WTC11 (cell line): ENCODE measurements at regions not wholly inside any gene's neighbourhood (a gene's known extent, or its start where the extent isn't known, plus 50 kb on each side); places are given as distances from the start of the nearest gene placed in this dataset.

ENCODE experiments used
- CTCF ChIP-seq: fragments of 200-600 bp; IDR thresholded peaks from 2 replicates; pipeline ENCODE4 v1.8.0; 2022; ENCODE audit warnings: antibody characterized with exemption
- PREB ChIP-seq: sonication (generic); formaldehyde crosslinking; IDR thresholded peaks from 2 replicates; pipeline ENCODE4 v1.8.1; 2022; ENCODE audit warnings: mild to moderate bottlenecking, missing genetic modification reagents, moderate library complexity, borderline replicate concordance
- ZNF232 ChIP-seq: sonication (generic); formaldehyde crosslinking; IDR thresholded peaks from 2 replicates; pipeline ENCODE4 v1.8.0; 2022; ENCODE audit warnings: mild to moderate bottlenecking, missing genetic modification reagents

- no peak for TF ChIP-seq CTCF
- TF ChIP-seq ZNF232 (CRISPR knock-in tag) = no peak
- no peak for TF ChIP-seq PREB (CRISPR knock-in tag)
These were observed 613.5 kb upstream of the CCDC179 start for GRCh38 chr11:23473782-23474181.
